ENCODE measurements at regions not wholly inside any gene's neighbourhood (a gene's known extent, or its start where the extent isn't known, plus 50 kb on each side); places are given as distances from the start of the nearest gene placed in this dataset.

- Histone ChIP-seq H2AK5ac (ENCODE audit: insufficient read length, low read length) (no peak overlapping the region), H3K79me2 (ENCODE audit: insufficient read depth, low read length) (no peaks in the 10 kb centered on the region), H2BK12ac (ENCODE audit: insufficient read length, low read depth, low read length) (no peak overlapping the region), H3K79me1 (ENCODE audit: insufficient read depth, low read depth, low read length, poor library complexity, severe bottlenecking) (no peaks in the 10 kb centered on the region), H3K23ac (ENCODE audit: insufficient read length, low read depth, low read length) (no peak overlapping the region), H3K4me1 (ENCODE audit: insufficient read depth, low read length) (0 out of 2 replicates have a peak, but pooled peaks cover 2% of the 10 kb centered on the region), H3K9ac (ENCODE audit: extremely low read depth, insufficient read length, low read length) (no peak overlapping the region), H3K4me2 (ENCODE audit: insufficient read depth, insufficient read length, low read length) (no peak overlapping the region), H2AFZ (ENCODE audit: low read length) (no peak overlapping the region), H3T11ph (ENCODE audit: low read length) (no peak overlapping the region), H3K23me2 (ENCODE audit: insufficient read length, low read depth, low read length, poor library complexity, severe bottlenecking) (no peaks in the 10 kb centered on the region), H3K14ac (ENCODE audit: insufficient read depth, low read length) (no peak overlapping the region), H4K5ac (ENCODE audit: insufficient read length, low read depth, low read length) (no peak overlapping the region), H3K18ac (ENCODE audit: insufficient read length, low read depth, low read length) (no peak overlapping the region), H3K4ac (ENCODE audit: low read depth, low read length) (no peak overlapping the region), H3K27me3 (ENCODE audit: insufficient read depth, low read length) (no peaks in the 10 kb centered on the region), H2BK20ac (ENCODE audit: low read depth, low read length, poor library complexity, severe bottlenecking) (no peak overlapping the region), H4K8ac (replicated peaks; ENCODE audit: insufficient read length, low read depth, low read length) (no peak overlapping the region), H4K20me1 (ENCODE audit: control insufficient read depth, insufficient read depth, insufficient read length) (no peaks in the 10 kb centered on the region), H3K9me3 (ENCODE audit: control insufficient read depth, low read depth, low read length) (no peaks in the 10 kb centered on the region), H2BK5ac (ENCODE audit: insufficient read length, low read length) (no peak overlapping the region), H3K27ac (ENCODE audit: insufficient read length, low read depth, low read length) (no peak overlapping the region), H3K56ac (ENCODE audit: insufficient read length, low read depth, low read length) (no peak overlapping the region), H4K91ac (ENCODE audit: insufficient read length, low read depth, low read length) (no peak overlapping the region), H2BK120ac (ENCODE audit: low read depth, low read length, poor library complexity, severe bottlenecking) (no peak overlapping the region), H2BK15ac (ENCODE audit: low read depth, low read length) (no peak overlapping the region)
- Mint-ChIP-seq H3K27me3 (ENCODE audit: low read depth) (no peaks in the 10 kb centered on the region), H3K4me3 (no peak overlapping the region), H3K27ac (no peak overlapping the region), H3K9me3 (no peaks in the 10 kb centered on the region), H3K4me1 (peaks cover 18 to 28% of the 10 kb centered on the region in 2 experiments), H3K36me3 (ENCODE audit: insufficient read depth in 1 of 3, low read depth in 3 of 3) (no peaks in the 10 kb centered on the region)
- no peak for DNase-seq
- WGBS (ENCODE audit: extremely low coverage, insufficient read length, low lambda C conversion rate) = no CpG with 5 or more reads among the region's 1 CpG
- TF ChIP-seq, protein P1, sequence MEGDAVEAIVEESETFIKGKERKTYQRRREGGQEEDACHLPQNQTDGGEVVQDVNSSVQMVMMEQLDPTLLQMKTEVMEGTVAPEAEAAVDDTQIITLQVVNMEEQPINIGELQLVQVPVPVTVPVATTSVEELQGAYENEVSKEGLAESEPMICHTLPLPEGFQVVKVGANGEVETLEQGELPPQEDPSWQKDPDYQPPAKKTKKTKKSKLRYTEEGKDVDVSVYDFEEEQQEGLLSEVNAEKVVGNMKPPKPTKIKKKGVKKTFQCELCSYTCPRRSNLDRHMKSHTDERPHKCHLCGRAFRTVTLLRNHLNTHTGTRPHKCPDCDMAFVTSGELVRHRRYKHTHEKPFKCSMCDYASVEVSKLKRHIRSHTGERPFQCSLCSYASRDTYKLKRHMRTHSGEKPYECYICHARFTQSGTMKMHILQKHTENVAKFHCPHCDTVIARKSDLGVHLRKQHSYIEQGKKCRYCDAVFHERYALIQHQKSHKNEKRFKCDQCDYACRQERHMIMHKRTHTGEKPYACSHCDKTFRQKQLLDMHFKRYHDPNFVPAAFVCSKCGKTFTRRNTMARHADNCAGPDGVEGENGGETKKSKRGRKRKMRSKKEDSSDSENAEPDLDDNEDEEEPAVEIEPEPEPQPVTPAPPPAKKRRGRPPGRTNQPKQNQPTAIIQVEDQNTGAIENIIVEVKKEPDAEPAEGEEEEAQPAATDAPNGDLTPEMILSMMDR (conservative IDR thresholded peaks at IDR 0.05) = no peak
Observed at GRCh38 chr4:20352163-20352431, 100.4 kb downstream of the SLIT2 start.
